ENCODE measurements at regions not wholly inside any gene's neighbourhood (a gene's known extent, or its start where the extent isn't known, plus 50 kb on each side); places are given as distances from the start of the nearest gene placed in this dataset.

GRCh38 chr13:74593688-74594087 is 459.5 kb upstream of the KLF12 start (continued):
- no peak for TF ChIP-seq JUN (IDR thresholded peaks at IDR 0.05; ENCODE audit: low read depth, low read length)
- TF ChIP-seq CHD1 (IDR thresholded peaks at IDR 0.05; ENCODE audit: low read depth, low read length) = no peak
